ENCODE measurements at regions not wholly inside any gene's neighbourhood (a gene's known extent, or its start where the extent isn't known, plus 50 kb on each side); places are given as distances from the start of the nearest gene placed in this dataset.

DNA sequence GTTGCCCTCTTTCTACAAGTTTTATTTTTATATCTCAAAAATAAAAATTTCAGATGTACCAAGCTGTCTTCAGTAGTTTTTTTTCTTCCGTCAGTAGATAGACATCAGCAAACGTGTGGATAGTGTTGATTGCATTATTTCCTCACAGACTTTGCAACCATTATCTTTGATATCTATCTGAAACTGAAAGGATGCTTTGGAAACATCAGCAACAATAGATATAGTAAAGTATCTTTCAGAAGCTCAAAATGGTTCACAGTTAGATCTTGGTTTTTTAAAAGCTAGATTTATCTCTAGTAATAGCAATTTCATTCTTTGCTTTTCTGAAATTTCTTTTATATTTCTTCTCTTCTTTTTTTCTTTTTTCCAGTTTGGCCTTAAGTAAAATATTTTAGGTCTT, 246.9 kb upstream of the PCDH7 start:
- Histone ChIP-seq H3K23ac (ENCODE audit: insufficient read length) (no peak overlapping the region), H3K4me1 (replicated peaks in 1 of 4; ENCODE audit: control insufficient read depth in 3 of 4, insufficient read depth in 4 of 4, low read length in 3 of 4) (no peaks in the 10 kb centered on the region), H2AFZ (ENCODE audit: low read length) (no peak overlapping the region), H4K5ac (ENCODE audit: insufficient read length, low read depth, low read length) (no peak overlapping the region), H3K56ac (replicated peaks; ENCODE audit: insufficient read length, low read depth, low read length) (no peak overlapping the region), H4K20me1 (replicated peaks in 1 of 2; ENCODE audit: control insufficient read depth in 1 of 2, insufficient read depth in 2 of 2, low read length in 2 of 2) (no peaks in the 10 kb centered on the region), H3K23me2 (ENCODE audit: low read depth, low read length) (no peaks in the 10 kb centered on the region), H3K27me3 (replicated peaks in 1 of 4; ENCODE audit: control insufficient read depth in 3 of 4, extremely low read depth in 1 of 4, insufficient read depth in 3 of 4, low read length in 3 of 4) (no peaks in the 10 kb centered on the region), H2BK5ac (ENCODE audit: low read depth, low read length) (no peak overlapping the region), H2AK5ac (ENCODE audit: low read depth, low read length) (no peak overlapping the region), H3K79me1 (ENCODE audit: low read depth, low read length) (no peaks in the 10 kb centered on the region), H3K4ac (replicated peaks; ENCODE audit: insufficient read length, low read depth, low read length) (no peak overlapping the region), H3K4me2 (ENCODE audit: insufficient read depth in 1 of 2, low read depth in 2 of 2, low read length in 2 of 2) (no peak overlapping the region), H3K36me3 (ENCODE audit: control insufficient read depth in 2 of 4, insufficient read depth in 4 of 4, low read length in 3 of 4) (no peaks in the 10 kb centered on the region), H2BK15ac (ENCODE audit: low read length) (no peak overlapping the region), H3K27ac (ENCODE audit: low read depth, low read length) (no peak overlapping the region), H3K14ac (ENCODE audit: insufficient read length) (no peak overlapping the region), H4K91ac (replicated peaks; ENCODE audit: insufficient read length, low read length) (no peak overlapping the region), H4K8ac (ENCODE audit: extremely low read depth, insufficient read depth, low read length) (no peak overlapping the region), H3K9me3 (ENCODE audit: insufficient read depth in 2 of 2, low read depth in 1 of 2, low read length in 1 of 2) (no peaks in the 10 kb centered on the region), H3K9ac (replicated peaks in 1 of 4; ENCODE audit: extremely low read depth in 1 of 4, low read depth in 3 of 4, low read length in 3 of 4) (no peak overlapping the region), H3K79me2 (ENCODE audit: control insufficient read depth in 1 of 2, insufficient read depth in 2 of 2, low read length in 2 of 2) (no peaks in the 10 kb centered on the region), H2BK20ac (ENCODE audit: low read length) (no peak overlapping the region), H2BK12ac (ENCODE audit: low read depth, low read length) (no peak overlapping the region), H2BK120ac (replicated peaks; ENCODE audit: low read depth, low read length) (no peak overlapping the region), H3K4me3 (ENCODE audit: extremely low read depth in 1 of 4, insufficient read depth in 2 of 4, low read depth in 3 of 4, low read length in 4 of 4) (no peak overlapping the region), H3K18ac (ENCODE audit: extremely low read depth, low read length) (no peak overlapping the region)
- TF ChIP-seq BRCA1 (IDR thresholded peaks at IDR 0.05; ENCODE audit: low read depth, low read length) (no peak), ASH2L (IDR thresholded peaks at IDR 0.05; ENCODE audit: low read length) (no peak), SIN3A (conservative IDR thresholded peaks at IDR 0.05 in 1 of 2, IDR thresholded peaks at IDR 0.05 in 1 of 2; ENCODE audit: low read depth in 1 of 2, low read length in 2 of 2) (no peak), RFX5 (IDR thresholded peaks at IDR 0.05; ENCODE audit: borderline replicate concordance, low read depth, low read length) (no peak), POLR2A (IDR thresholded peaks at IDR 0.05; ENCODE audit: control extremely low read depth in 1 of 2, low read depth in 2 of 2, low read length in 2 of 2) (no peak), FOSL1 (IDR thresholded peaks at IDR 0.05; ENCODE audit: insufficient read depth, low read depth, low read length) (no peak), CBX8 (IDR thresholded peaks at IDR 0.05; ENCODE audit: borderline replicate concordance, low read depth, low read length) (no peak), SIRT6 (IDR thresholded peaks at IDR 0.05; ENCODE audit: low read length) (no peak), CHD1 (IDR thresholded peaks at IDR 0.05; ENCODE audit: low read depth, low read length) (no peak), HDAC2 (IDR thresholded peaks at IDR 0.05; ENCODE audit: borderline replicate concordance in 1 of 2, low read depth in 2 of 2, low read length in 2 of 2) (no peak)
- TF ChIP-seq, protein P1, sequence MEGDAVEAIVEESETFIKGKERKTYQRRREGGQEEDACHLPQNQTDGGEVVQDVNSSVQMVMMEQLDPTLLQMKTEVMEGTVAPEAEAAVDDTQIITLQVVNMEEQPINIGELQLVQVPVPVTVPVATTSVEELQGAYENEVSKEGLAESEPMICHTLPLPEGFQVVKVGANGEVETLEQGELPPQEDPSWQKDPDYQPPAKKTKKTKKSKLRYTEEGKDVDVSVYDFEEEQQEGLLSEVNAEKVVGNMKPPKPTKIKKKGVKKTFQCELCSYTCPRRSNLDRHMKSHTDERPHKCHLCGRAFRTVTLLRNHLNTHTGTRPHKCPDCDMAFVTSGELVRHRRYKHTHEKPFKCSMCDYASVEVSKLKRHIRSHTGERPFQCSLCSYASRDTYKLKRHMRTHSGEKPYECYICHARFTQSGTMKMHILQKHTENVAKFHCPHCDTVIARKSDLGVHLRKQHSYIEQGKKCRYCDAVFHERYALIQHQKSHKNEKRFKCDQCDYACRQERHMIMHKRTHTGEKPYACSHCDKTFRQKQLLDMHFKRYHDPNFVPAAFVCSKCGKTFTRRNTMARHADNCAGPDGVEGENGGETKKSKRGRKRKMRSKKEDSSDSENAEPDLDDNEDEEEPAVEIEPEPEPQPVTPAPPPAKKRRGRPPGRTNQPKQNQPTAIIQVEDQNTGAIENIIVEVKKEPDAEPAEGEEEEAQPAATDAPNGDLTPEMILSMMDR (IDR thresholded peaks at IDR 0.05; ENCODE audit: control extremely low read depth in 1 of 3, insufficient read depth in 1 of 3, low read depth in 1 of 3, low read length in 3 of 3): no peak
- DNase-seq (ENCODE audit: low read depth in 1 of 2, low spot score in 2 of 2) (no peak), FAIRE-seq (no peak)
- 88% methylated on average over 2 of the region's 2 CpGs; no CpG with 5 or more reads in 1 of the 2 experiments for WGBS, 2 experiments (ENCODE audit: extremely low coverage in 1 of 2, insufficient coverage in 1 of 2, insufficient read length in 1 of 2, insufficient replicate concordance in 2 of 2, low coverage in 1 of 2, low lambda C conversion rate in 2 of 2, missing lambda C conversion rate in 1 of 2)
- ChIA-PET CTCF (ENCODE audit: partially characterized antibody) (no interaction called here), POLR2A (ENCODE audit: partially characterized antibody) (no interaction called here)
